NCI-H526 (cell line): ENCODE measurements at regions not wholly inside any gene's neighbourhood (a gene's known extent, or its start where the extent isn't known, plus 50 kb on each side); places are given as distances from the start of the nearest gene placed in this dataset.
A peak's percentile ranks its signal among the peaks of the same experiment; 100 is the strongest.
"Not testable (repeated sequence)": the region's sequence is repeated elsewhere in the genome, so short reads cannot be mapped to it uniquely, and the experiment has no call there.

ENCODE experiments used
- DNase-seq, 2 experiments: peaks; one replicate each; lab custom pipeline; 2025; lab: John Stamatoyannopoulos, UW

- DNase-seq, result no peak
Measured at GRCh38 chr6:71602385-71603007, 283.9 kb upstream of the RIMS1 start.

DNA sequence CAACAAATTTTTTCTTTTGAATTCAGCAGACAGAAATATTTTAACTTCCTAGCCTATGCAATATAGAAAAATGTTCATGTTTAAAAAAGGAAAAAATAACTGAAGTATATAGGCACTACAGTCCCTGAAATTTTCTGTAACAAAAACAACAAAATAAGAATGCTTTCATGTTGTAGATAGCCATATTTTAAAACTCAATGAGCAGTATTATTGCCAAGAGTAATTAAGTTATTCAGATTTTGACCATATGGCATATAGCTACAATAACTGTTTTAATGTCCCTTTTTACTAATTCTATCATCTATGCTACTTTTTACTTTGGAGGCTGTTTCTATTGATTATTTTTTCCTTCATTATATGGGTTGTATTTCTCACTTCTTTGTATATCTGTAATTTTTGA lies 283.3 kb upstream of the RIMS1 start:
- DNase-seq, result no peak

GRCh38 chr6:71608646-71609045 lies 277.7 kb upstream of the RIMS1 start:
- DNase-seq, result no peak

DNA sequence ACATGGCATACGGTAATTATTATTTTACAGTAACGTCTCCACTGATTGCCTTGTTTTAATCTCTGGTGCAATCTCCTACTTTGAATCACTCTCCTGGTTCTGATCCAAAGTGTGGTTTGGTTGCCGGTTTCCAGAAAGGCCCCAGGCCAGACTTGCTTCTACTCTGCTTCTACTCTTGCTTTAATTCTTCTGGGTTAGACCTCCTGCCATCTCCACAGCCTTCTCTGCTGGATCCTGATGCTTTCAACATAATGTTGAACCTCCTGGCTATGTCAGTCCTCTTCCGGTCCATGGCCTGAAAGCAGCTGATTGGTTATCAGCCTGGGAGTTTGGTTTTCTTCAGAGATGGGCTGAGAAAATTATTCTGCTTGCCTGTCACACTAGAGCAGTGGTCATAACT lies 266.5 kb upstream of the RIMS1 start:
- no peak for DNase-seq

- peak in 1 of 2 experiments; percentile 40 for DNase-seq
Measured at GRCh38 chr6:71621918-71622519, 264.3 kb upstream of the RIMS1 start.

DNA sequence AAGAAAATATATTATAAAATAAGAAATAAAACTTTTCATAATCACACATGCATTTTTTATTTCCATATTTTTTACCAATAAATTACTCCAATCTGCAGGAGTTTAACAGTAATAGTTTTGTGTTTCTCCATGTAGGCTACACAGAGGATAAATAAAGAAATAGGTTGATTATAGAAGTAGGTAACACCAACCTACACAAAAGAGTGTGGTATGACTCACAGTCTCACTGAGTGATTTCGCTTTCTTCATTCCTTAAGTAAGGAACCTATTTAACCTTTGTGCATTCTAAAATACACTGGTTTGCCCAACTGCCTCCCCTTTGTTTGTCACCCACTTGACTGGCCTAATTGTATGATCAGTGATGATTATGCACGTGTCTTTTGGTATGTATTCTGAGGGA lies 244.2 kb upstream of the RIMS1 start:
- no peak for DNase-seq

DNA sequence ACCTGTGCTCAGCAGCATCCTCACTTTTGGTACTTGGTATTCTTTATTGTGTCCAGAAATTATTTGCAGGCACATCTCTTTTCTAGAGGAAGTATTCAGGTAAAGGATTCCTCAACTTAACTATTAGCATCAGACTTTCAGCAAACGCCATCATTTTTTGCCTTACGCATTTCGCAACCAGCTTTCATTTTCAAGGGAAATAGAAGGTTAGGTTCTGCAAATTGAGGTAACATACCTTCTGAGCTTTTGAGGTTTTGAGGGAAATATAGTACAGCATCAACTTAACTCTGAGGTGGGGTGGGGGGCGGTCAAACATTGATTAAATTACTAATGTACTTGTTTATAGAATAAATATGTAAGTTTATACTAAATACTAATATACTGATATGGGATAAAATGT lies 243.6 kb upstream of the RIMS1 start:
- DNase-seq, result no peak

DNA sequence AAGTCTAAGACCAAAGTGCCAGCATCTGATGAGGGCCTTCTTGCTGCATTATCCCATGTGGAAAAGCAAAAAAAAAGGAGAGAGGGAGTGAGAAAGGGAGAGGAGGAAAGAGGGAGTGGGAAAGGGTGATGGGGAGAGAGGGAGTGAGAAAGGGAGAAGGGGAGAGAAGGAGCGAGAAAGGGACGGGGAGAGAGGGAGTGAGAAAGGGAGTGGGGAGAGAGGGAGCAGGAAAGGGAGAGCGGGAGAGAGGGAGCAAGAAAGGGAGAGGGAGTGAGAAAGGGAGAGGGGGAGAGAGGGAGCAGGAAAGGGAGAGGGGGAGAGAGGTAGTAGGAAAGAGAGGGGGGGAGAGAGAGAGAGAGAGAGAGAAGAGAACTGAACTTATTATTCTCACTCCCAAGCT lies 241.1 kb upstream of the RIMS1 start:
- DNase-seq, result no peak

- DNase-seq, result no peak
Measured at GRCh38 chr6:71649915-71650314, 236.4 kb upstream of the RIMS1 start.

DNA sequence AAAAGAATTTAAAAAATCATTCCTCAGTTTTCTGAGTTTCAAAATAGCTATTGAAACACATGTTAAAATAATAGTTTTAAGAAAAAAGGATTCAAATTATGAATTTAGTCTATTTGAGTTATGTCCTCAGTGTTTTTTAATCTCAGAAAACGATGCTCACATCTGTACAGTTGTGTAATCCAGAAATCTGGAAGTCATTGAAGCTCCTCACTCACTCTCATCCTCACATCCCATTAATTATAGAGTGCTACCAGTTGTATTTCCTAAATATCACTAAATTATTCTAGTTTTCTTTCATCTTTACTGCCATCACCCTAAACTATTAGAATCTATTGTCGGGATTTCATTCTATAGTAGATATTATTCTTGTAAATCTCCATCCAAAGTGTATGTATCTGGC lies 234.7 kb upstream of the RIMS1 start:
- DNase-seq, result no peak

DNA sequence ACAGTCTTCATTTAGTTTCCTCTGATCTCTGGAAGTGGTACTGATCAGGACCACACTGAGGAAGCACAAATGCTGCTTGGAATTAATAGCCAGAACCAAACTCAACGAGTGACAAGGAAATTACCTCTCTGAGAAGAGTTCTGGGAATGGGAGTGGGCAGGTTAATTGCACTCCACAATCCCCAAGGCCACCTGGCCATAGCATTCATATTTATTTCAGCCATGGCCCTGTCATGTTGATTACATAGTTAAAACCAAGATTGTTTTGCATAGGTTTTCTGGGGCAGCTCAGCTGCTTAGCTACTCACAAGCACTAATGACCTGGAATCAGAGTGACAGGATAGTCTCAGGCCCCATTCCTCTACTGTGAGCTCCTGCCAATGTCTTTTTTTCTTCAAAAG lies 230.2 kb upstream of the RIMS1 start:
- peak; percentile 23 to 70 for DNase-seq

DNA sequence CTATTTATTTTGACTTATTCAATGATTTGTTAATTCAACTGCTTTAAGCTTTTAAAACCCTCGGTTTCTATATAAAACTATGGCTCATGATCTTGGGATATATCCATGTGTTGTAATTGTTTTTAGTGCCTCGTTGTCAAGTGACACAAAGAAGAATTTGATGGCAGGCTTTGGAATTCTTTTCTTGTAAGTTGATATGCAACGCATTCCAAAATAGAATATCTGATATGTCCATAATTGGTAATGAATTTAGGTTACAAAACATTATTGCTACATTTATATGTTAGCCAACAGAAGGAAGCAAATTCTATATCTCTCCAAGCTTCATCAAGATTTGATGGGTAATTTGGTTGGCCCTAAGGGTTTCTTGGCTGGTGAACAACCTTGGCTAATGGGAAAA lies 220.4 kb upstream of the RIMS1 start:
- no peak for DNase-seq

GRCh38 chr6:71672876-71673275 lies 213.5 kb upstream of the RIMS1 start:
- no peak for DNase-seq

DNA sequence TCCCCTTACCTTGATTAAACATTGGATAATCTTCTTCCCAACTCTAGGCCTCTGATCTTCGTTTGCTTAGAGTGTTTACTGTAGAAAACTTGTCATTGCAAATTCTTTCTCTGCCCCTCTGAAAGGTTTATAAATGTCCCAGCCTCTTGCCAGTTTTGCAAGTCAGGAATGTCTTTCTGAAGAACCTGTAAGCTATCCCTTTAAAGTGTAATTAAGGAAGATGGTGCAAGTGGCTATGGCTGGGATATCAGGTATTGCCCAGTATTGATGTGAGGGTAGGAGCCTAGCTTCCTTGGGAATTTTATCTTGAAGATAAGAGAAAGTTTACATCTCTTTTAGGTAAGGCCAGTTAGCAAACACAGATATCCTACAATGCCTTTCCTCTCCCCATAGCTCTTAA lies 211.0 kb upstream of the RIMS1 start:
- no peak for DNase-seq

DNA sequence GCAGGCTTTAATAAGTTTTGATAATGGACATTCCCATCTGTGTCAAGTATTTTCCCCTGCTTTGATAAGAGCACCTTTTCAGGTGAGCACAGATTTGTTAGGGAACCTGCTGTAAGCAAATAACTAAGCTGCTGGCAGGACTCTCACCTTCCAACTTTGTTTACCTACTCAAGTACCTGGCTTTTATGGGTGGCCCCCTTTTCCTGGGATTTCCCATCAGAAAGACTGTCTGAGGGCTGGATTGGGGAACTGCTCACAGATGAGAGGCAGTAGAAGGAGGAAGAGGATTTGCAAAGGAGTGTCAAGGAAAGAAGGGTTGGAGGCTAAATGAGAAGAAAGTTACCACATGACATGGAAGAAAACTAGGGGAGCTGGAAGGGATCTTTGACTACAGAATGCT lies 210.1 kb upstream of the RIMS1 start:
- no peak for DNase-seq

GRCh38 chr6:71678091-71678490 lies 208.3 kb upstream of the RIMS1 start:
- DNase-seq, result no peak

DNA sequence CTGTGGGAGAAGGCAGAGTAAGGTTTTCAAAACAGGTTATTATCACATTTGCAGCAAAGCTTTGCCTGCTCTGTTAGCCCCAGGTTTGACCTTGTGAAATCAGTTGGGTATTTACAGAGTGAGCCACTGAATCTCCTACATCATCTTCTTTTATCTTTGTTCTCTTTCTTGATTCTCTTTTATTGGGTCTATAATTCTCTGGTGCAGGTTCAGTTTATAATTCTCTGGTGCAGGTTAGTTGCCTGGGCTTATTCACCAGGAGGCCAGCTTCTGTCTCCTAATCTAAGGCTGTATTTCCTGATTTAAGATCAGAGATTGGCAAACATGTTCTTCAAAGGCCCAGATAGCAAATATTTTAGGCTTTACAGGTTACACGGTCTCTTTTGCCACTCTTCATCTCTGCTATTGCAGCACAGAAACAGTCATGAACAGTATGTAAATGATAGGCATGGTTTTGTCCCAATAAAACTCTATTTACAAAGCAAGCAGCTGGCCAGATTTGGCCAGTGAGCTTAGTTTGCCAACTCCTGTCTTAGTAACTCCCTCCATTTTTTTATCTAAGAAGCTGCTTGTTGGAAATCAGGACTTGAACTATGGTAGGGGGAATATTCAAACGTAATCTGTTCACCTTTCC lies 205.0 kb upstream of the RIMS1 start:
- DNase-seq, result no peak

DNA sequence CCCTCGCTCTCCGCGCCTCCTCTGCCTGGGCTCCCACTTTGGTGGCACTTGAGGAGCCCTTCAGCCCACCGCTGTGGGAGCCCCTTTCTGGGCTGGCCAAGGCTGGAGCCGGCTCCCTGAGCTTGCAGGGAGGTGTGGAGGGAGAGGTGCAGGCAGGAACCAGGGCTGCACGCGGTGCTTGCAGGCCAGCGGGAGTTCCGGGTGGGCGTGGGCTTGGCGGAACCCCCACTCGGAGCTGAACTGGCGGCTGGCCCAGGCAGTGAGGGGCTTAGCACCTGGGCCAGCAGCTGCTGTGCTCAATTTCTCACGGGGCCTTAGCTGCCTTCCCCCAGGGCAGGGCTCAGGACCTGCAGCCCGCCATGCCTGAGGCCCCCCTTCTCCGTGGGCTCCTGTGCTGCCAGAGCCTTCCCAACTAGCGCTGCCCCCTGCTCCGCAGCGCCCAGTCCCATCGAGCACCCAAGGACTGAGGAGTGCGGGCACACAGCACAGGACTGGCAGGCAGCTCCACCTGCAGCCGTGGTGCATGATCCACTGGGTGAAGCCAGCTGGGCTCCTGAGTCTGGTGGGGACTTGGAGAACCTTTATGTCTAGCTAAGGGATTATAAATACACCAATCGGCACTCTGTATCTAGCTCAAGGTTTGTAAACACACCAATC lies 200.2 kb upstream of the RIMS1 start:
- DNase-seq, result not testable (repeated sequence)

DNA sequence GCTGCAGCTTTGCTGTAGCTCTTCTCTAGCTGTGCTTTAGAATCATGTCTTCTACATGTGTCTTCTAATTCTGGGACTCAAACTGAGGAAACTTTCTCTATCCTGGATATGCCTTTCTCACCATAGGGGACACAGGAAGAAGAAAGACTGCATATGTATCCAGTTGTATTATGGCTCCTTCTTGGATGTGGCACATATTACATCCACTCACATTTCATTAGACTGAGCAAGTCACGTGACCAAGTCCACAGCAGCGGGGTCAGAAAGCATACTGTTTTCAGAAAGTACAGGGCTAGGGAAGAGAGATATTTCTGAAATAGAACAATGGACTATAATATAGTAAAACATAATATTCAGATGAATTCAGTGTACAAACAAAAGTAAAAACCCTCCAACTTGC lies 187.6 kb upstream of the RIMS1 start:
- no peak for DNase-seq

- DNase-seq, result no peak
Measured at GRCh38 chr6:71706523-71706922, 179.8 kb upstream of the RIMS1 start.

DNA sequence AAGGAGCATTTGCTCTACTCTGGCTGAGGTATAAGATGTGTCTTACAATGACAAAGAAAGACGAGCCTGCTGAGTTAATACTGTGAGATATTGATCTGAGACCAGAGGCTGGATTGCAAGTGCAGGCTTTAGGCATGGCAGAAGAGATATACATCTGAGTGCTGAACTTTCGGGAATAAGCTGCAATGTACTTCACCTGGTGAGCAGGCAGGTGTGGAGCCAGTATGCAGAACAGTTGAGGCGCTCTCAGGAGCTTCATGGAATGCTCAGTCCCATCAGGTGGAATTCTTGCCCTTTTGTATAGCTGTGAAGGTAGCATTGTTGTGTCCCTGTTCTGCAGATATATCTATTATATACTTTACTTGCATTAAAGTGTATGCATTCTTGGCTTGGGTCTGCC lies 179.3 kb upstream of the RIMS1 start:
- no peak for DNase-seq

GRCh38 chr6:71720705-71721104 lies 165.6 kb upstream of the RIMS1 start:
- DNase-seq, result no peak

- DNase-seq, result no peak
Measured at GRCh38 chr6:71721642-71722041, 164.7 kb upstream of the RIMS1 start.
